GM21526 (cell line): ENCODE measurements at regions not wholly inside any gene's neighbourhood (a gene's known extent, or its start where the extent isn't known, plus 50 kb on each side); places are given as distances from the start of the nearest gene placed in this dataset.
"Not testable (repeated sequence)": the region's sequence is repeated elsewhere in the genome, so short reads cannot be mapped to it uniquely, and the experiment has no call there.

ENCODE experiments used
- ATAC-seq: cut with Tn5 transposase; IDR thresholded peaks from one replicate; pipeline ENCODE4 v1.9.1; 2021; ENCODE audit warnings: moderate library complexity; ENCODE audit not compliant: unreplicated experiment, low FRiP score

DNA sequence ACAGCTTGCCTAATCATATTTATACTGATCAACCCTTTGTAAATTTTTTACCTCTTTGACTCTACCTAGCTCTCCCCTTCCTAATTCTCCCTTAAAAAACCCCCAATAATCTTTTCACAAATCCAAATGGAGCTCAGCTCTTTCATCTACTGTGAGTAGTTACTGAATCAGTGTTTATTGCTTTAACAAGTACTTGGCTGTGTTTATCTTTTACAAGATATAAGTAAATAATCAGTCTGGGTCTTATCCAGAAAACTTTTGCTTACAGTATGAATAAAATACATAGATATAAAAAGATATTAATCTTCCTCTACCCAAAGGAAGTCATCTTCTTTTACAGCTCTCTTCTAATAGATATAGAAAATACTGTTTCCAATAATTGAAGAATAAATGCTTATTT, 366.4 kb downstream of the RAP2B start:
- no peak for ATAC-seq

DNA sequence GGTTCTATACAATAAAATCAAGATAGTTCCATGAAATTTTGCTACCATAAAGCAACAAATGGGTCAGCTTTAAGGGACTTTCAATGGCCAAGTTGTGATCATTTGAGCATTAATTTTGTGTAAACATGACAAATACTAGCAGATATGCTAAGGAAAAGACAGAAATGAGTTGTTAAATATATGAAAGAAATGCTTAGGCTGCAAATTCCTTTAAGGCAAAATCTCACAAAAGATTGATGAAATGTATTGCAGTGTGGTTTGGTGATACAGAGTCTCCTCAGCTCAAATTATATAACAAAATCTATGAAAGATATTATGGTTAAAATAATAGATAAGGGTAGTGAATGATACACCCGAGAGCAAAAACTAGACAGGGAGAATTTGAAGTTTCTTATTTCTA, 377.2 kb downstream of the RAP2B start:
- ATAC-seq = no peak

DNA sequence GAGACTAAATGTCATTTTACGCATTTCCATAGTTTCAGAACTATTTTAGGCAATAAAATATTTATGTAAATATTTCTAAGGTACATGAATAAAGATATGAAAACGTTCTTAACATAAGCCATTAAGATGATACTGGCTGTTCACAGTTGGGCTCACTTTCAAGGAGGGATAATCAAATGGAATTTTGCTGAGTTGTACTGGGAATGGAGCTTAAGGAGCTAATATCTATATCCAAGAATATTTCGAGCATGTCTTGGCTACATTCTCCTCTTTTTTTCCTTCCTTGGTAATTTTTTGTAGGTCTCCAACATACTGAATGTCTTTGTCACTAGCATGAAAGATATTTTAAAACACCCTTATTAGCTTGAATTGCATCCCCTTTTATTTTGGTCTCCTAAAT, 383.4 kb downstream of the RAP2B start:
- no peak for ATAC-seq

DNA sequence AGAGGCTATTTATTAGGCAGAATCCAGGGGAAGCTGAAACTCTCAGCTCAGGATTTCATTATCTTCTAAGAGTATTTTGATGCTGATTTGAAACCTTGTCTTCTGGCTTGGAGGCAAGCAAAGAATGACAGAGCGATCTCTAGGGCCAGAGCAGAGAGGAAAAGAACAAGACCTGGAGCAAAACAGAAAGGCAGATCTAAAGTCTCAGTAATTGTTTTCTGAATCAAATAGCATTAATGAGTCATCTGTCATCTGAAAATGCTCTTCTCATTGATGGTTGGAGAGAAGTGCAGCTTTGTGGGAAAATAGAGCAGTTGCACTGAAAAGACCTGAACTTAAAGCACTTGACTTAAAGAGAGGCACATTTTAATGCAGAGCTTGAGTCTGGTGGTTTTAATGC, 385.9 kb downstream of the RAP2B start:
- no peak for ATAC-seq

DNA sequence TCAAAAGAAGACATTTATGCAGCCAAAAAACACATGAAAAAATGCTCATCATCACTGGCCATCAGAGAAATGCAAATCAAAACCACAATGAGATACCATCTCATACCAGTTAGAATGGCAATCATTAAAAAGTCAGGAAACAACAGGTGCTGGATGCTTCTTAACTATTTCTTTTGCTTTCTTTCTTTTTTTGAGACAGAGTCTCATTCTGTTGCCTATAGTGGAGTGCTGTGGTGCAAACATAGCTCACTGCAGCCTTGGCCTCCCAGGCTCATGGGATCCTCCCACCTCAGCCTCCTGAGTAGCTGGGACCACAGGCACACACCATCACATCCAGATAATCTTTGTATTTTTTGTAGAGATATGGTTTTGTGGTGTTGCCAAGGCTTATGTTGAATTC, 387.7 kb downstream of the RAP2B start:
- not testable (repeated sequence) for ATAC-seq

DNA sequence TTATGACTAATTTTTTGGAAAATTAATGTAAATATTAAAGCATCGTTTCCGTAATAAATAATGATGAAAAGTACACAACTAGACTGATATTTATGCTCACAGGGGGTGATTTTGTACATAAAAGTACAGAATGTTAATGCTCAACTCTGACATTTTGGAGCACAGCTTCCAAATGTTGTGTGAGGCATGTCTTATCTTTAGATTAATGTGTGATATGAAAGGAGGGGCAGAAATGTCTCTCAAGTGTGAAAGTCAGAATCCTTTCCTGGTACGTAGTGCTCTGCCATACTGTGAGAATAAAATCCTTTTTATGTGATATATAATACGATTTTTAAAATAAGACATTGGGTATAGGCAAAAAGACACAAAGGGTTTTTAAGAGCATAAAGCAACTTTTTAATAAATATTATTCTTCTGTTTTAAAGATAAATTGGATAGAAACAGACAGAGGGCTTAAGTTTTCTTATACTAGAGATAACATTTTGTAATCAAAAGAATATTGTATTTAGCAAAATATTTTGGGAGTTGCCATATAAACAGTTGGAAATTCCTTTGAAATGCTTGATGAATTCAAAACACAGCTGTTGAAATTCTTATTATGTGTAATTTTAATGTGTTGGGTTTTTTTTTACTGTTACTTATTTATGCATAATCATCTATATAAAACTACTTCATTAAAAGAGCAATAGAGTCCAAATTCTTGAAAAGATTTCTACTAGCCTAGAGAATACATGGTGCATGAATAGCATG, 389.7 kb downstream of the RAP2B start:
- ATAC-seq = no peak

DNA sequence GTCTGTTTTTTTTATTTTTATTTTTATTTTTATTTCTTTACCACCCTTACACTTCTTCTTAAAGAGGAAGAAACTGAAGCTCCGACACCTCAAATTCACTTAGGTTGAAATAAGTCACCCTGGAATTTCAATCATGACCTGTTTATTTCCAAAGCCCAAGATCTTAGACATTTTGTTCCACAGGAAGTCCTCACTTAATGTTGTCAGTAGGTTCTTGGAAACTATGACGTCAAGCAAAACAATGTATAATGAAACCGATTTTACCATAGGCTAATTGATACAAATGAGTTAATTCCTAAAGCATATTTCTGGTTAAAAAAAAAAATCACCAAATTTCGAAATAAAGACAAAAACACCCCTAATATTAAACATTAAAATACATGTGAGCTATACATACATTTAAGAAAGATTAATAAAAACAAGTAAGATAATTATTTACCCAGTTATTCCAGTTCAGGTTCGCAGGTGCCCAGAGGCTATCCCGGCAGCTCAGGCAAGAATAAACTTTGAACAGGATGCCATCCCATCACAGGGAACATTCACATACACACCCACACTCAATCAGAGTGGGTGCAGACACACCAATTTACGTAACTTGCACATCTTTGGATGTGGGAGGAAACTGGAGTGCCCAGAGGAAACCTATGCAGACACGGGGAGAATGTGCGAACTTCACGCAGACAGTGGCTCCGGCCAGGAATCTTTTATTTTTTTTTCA, 391.0 kb downstream of the RAP2B start:
- ATAC-seq = no peak

DNA sequence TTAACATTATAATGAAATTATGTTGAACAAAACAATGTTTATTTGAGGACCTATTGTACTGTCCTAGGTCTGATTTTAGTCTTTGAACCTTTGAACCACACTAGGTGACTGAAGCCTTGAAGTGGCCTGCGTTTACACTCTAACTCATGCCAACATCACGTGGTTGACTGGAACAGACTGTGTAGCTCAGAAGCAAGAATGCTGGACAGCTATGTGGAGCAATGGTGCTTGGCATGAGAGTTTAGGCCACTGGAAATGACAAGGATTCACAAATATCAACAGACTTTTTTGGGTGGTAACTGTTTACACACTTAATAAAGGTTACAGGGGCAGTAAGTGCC, 391.5 kb downstream of the RAP2B start:
- ATAC-seq = no peak

DNA sequence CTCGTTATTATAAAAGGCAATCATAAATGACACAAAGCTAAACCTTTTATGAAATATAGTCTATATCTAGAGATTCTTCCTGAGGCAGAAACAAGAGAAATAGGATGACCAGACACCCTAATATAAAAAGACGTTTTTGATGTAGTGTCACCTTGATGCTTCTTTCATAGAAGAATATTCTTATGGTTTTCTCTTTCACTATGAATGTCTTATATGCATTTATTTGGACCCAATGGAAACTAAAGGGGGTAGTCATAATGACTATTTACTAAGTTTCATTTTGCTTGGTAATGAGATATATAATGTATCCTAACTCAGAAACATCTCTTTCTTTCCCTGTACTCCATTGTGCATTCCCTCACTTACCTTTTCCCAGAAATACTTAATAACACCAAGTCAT, 393.9 kb downstream of the RAP2B start:
- no peak for ATAC-seq

DNA sequence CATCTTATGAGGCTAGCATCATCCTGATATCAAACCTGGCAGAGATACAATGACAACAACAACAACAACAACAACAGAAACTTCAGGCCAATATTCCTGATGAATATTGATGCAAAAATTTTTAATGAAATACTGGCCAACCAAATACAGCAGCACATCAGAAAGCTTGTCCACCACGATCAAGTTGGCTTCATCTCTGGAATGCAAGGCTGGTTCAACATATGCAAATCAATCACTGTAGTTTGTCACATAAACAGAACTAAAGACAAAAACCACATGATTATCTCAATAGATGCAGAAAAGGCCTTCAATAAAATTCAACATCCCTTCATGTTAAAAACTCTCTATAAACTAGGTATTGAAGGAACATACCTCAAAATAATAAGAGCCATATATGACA, 397.3 kb downstream of the RAP2B start:
- not testable (repeated sequence) for ATAC-seq

DNA sequence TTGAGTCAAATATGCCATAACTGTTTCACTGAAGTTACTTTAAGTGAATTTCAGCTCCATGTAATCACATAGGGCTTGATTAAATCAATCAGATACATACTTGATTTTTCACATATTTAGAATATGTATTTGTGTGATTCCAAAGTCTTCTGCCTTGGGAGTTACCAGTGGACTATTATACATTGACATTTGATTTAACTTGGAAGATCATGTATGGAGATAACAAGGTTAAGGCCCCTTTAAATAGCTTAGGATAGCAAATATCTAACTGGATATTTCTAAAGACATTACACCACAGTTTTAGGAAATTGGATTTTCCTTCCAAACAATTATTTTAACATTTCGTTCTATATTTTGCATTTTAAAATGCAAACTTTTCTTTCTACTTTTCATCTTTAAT, 405.0 kb downstream of the RAP2B start:
- no peak for ATAC-seq

DNA sequence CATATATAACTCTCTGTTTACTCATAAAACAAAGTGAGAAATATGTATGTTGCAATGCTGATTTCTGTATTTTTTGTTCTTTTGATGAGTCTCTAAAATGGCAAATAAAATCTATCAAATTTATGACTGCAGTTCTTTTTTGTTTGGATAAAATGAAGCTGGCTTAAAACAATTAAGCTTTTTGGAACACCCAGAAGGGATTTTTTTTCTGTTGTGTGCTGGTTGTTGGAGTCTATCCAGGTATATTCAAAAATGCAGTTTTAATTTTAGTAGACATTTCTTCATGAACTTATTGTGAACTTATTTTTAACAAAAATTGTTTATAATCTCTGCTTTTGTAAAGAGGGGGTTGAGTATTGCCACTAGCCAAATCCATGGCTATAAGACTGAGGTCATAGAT, 405.5 kb downstream of the RAP2B start:
- ATAC-seq = no peak

DNA sequence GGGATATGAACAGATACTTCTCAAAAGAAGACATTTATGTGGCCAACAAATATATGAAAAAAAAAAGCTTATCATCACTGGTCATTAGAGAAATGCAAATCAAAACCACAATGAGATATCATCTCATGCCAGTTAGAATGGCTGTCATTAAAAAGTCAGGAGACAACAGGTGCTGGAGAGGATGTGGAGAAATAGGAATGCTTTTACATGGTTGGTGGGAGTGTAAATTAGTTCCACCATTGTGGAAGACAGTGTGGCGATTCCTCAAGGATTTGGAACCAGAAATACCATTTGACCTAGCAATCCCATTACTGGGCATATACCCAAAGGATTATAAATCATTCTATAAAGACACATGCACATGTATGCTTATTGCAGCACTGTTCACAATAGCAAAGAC, 408.5 kb downstream of the RAP2B start:
- not testable (repeated sequence) for ATAC-seq

DNA sequence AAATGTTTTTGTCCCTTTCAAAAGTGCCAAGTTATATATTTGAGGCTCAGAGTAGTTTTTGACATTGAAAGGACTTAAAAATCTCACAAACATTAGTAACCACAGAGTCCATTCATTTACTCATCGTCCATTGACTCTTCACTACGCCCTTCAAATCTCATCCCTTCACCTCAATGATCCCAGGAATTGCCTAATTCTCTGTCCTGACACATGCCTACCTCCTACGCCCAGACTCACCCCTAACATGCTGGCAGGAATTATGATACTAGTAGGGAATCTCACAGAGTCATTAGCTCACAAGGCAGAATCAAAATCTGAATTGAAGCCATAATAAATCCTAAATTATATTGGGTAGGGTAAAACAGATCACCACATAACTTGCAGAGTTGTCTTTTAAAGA, 410.1 kb downstream of the RAP2B start:
- ATAC-seq = no peak

DNA sequence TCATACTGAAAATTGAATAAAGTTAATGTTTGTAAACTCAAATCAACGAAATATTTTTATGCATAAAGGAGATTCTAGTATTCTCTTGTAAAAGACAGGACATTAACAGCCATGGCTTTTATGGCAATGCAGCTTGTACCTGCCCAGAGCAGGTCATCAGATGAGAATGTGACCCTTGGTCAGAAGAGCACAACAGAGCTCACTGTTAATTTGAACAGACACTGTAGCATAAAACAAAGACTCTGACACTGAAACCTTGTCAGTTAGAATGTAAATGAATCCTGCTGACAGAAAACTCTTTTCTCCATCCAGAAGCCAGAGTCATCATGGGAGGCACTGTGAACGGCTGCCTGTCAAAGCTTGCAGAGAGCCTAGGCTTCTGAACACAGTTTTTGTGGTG, 410.6 kb downstream of the RAP2B start:
- ATAC-seq = no peak

DNA sequence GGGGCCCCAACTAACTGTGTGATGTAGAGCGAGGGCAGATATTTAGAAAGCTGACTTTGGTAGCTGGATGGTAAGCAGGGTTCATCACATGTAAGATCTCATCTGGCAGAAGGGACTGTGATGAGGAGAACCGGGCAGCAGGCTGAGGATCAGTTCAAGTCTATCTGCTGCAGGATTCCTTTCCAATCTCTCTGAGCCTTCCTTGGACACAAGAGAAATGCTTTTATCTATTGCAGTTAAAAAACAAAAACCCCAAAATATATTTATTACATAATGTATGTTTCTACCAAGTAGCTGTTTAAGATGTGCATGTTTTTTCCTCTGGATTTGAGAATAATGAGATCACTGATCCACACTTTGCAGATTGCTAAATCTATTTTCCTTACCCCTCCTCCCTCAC, 411.5 kb downstream of the RAP2B start:
- ATAC-seq = no peak

DNA sequence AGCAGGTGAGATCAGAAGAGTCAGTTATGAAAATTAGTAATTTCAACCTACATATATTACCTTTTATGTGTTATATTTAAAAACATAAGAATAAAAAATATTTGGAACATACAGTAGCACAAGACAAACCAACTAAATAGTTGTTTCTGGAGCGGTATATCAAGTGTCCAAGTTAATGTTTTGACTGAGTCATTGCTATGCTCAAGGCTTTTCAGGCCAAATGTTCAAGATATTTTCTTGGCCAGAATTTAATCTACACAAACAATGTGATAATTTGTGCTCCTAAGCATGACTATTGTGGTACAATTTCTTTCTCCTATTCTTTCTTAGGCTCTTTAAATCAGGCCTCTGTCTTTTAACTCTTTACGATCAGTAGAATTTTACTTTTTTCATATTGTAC, 412.4 kb downstream of the RAP2B start:
- no peak for ATAC-seq

DNA sequence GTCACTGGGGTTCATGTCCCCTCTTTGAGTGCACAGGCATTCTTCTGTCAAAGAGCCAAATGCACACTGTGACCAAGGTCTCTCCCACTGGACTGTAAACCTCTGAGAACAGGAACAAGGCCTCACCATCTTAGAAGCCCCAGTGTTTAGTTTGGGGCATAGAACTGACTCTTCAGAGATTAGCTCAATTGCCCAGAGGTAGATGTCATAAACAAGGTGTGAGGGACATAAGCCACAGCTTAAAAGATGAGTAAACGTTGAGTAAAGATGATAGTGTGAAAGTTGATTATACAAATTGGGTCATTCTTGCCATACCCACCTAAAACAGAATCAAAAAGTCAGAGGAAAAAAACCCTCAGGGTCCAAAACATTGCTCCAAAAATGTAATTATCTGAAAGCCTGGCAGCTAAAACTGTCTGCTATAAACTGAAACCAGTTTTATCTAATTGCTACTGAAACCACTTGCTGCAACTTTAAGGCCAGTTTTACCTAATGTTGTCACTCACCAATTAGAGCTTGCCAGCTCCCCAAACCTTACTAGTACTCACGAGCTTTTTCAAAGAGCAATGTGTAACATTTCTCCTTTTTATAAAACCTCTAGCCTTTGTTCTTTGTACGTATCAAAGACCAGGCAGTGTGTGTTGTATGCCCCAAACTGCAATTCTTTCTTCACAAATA, 415.2 kb downstream of the RAP2B start:
- no peak for ATAC-seq

DNA sequence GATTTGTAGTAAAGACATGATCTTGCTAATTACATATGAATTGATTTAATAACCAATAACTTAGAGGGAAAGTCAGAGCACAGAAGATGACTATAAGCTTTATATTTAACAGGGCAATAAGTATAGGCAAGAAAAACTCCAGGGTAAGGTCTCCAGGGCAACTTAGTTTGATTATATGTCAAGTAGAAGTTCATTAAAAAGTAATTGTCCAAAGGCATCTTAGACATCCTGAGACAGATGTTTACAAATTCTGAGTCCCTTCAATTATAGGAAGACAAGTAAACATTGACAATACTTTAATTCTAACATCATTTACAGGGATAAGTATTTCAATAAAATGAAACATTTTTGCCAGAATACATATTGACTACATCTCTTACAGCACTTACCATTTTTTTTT, 416.0 kb downstream of the RAP2B start:
- ATAC-seq = no peak

DNA sequence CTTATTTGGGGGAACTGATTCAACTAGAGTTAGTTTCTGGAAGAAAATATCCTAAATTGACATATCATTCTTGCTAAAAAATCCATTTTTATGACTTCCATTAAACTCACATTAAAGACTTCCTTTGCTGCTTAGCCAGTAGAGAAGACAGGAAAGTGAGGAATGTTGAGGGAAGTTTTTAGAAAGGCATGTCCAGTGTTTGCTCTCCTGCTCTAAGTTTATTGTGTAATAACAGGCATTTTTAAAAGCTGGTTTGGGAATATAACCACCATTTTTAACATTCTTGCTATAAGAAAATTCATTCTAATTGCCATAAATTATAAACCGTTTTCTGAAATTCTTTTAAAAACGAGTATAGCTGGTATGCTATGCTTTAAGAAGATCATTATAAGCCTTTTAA, 428.0 kb downstream of the RAP2B start:
- ATAC-seq = no peak

DNA sequence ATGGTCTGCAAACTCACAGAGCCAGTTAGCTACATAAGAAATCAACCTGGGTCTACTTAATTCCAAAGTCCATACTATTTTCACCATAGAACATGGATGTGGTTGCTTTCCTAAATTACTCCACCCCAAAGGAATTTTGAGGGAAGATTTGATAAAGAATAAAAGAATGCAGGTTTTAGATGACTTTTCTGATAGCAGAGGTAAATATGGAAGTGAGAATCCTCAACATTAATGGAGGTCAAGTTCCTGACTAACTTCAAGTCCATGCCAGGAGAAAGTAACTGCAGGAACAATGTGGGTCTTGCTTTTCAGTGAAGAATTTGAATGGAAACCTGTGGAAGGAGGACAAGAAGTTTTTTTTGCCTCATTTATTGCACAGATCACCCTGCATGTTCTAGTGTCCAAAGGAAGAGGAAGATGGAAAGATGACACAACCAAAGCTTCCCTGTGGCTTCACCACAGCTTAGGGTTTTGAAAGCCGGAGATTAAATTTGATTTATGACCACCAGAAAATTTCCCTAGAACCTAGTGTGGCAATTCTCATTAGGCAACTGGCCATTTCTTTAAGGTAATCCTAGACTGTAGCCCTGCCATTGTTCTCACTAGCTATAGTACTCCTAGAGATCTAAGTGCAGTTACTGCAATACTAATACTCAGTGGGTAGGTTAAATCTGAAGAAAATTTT, 429.7 kb downstream of the RAP2B start:
- no peak for ATAC-seq
